AG04450 (cell line): ENCODE measurements at regions not wholly inside any gene's neighbourhood (a gene's known extent, or its start where the extent isn't known, plus 50 kb on each side); places are given as distances from the start of the nearest gene placed in this dataset.

ENCODE experiments used
- CTCF ChIA-PET: fragments of 300-600, 350-600 bp; formaldehyde crosslinking; extraction: SDS; loops from one replicate; lab custom pipeline; 2022; ENCODE audit warnings: antibody characterized with exemption, inconsistent platforms; lab: Charles Lee
- POLR2A ChIA-PET: fragments of 350-600 bp; formaldehyde crosslinking; extraction: SDS; loops from one replicate; lab custom pipeline; 2021; ENCODE audit warnings: antibody characterized with exemption, inconsistent platforms; lab: Yijun Ruan, JAX
- DNase-seq: peaks from one replicate; pipeline ENCODE4 v3.0.0-alpha.2; 2011; ENCODE audit warnings: low read depth, low spot score
- H3K27ac ChIP-seq: one replicate; pipeline ENCODE4 v1.5.1; 2012; ENCODE audit warnings: low read depth, low read length, control low read depth
- H3K27me3 ChIP-seq: one replicate; pipeline ENCODE4 v1.6.0; 2012; ENCODE audit warnings: low read length; ENCODE audit not compliant: control insufficient read depth, insufficient read depth
- H3K4me3 ChIP-seq: 2 replicates; pipeline ENCODE4 v1.5.1; 2011; ENCODE audit warnings: mild to moderate bottlenecking, low read depth, low read length, control low read depth
- H3K9me3 ChIP-seq: 2 replicates; pipeline ENCODE4 v1.5.1; 2012; ENCODE audit warnings: low read length; ENCODE audit not compliant: control insufficient read depth, insufficient read depth
- TF ChIP-seq, protein P1 (sequence below): IDR thresholded peaks from 2 replicates; pipeline ENCODE4 v1.5.1; 2011; ENCODE audit warnings: low read depth, low read length, control low read depth, inconsistent platforms

DNA sequence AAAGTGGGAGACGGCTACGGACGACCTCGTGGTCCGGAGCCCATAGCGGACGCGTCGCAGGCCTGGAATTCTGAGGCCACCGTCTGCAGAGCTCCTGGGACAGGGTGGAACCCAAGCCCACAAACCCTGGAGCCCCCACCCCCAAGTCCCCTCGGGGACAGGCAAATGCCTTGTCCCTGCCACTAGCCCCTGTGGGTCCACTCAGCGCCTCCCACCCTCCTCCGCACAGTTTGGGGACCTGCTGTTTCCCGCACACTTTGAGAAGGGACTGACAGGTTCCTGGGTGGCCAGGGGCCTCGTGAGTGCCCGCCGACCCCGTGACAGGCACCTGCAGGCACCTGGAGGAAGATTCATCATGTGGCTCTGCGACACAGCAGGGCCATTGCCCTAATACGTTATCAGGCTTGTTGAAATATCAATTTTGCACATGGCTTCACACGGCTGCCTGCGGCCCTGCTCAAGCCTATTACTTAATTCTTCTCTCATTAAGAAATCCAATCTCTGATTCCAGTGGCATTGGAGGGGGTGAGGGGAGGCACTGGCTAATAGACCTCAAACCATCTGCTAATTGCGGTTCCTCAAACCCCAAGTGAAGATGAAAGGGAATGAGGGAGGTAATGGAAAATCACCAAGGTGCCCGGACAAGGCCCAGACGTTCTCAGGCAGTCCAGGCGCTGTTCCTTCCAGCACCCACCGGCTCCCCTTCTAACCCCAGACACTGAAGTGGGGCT is 672.5 kb downstream of the BRD1 start:
- Histone ChIP-seq H3K27ac (no peak overlapping the region), H3K9me3 (peaks cover 98% of the 10 kb centered on the region), H3K4me3 (no peak overlapping the region), H3K27me3 (no peaks in the 10 kb centered on the region)
- ChIA-PET CTCF (no interaction called here), POLR2A (no interaction called here)
- no peak for DNase-seq
- TF ChIP-seq, protein P1, sequence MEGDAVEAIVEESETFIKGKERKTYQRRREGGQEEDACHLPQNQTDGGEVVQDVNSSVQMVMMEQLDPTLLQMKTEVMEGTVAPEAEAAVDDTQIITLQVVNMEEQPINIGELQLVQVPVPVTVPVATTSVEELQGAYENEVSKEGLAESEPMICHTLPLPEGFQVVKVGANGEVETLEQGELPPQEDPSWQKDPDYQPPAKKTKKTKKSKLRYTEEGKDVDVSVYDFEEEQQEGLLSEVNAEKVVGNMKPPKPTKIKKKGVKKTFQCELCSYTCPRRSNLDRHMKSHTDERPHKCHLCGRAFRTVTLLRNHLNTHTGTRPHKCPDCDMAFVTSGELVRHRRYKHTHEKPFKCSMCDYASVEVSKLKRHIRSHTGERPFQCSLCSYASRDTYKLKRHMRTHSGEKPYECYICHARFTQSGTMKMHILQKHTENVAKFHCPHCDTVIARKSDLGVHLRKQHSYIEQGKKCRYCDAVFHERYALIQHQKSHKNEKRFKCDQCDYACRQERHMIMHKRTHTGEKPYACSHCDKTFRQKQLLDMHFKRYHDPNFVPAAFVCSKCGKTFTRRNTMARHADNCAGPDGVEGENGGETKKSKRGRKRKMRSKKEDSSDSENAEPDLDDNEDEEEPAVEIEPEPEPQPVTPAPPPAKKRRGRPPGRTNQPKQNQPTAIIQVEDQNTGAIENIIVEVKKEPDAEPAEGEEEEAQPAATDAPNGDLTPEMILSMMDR: no peak

DNA sequence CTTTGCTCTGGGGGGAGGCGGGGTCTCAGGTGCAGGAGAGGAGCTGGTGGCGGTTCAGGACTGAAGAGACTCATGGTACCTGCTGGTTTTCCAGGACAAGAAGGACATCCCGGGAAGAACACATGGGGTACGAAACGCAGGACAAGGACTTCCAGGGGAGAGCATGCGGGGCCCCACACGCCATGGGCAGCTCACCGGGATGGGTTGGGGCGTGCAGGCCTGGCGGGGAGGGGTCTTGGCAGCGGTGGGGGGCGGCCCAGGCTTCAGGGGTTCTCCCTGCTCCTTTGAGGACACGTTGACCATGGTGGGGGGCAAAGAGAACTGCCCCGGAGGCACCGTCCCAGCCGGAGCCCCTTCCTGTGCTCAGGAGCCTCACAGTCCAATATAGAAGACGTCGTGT is 673.2 kb downstream of the BRD1 start:
- DNase-seq: no peak
- H3K4me3 ChIP-seq: no peak overlapping the region
- H3K27me3 ChIP-seq: no peaks in the 10 kb centered on the region
- H3K27ac ChIP-seq: no peak overlapping the region
- H3K9me3 ChIP-seq: peaks cover 96% of the 10 kb centered on the region
- CTCF ChIA-PET: no interaction called here
- TF ChIP-seq, protein P1: no peak
- POLR2A ChIA-PET: no interaction called here

DNA sequence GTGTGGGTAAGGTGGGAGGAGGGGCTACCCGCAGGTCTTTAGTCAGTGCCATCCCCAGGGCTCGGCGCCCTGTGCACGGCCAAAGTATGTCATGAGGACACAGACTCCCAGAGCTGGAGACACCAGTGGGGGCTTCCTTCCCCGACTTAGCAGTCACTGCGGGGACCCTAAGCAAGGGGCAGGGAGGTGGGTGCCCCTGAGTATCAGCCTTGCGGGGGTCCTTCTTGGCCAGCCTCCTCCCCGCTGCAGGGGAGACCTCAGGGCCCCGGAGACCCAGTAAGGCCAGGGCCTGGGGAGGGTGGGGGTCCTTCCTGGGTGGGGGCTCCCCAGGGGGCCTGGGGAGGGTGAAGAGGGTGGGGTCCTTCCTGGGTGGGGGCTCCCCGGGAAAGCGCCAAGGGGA is 673.8 kb downstream of the BRD1 start:
- no peak overlapping the region for H3K27ac ChIP-seq
- TF ChIP-seq, protein P1: no peak
- DNase-seq: no peak
- ChIA-PET CTCF (no interaction called here), POLR2A (no interaction called here)
- no peaks in the 10 kb centered on the region for H3K27me3 ChIP-seq
- no peak overlapping the region for H3K4me3 ChIP-seq
- peaks cover 94% of the 10 kb centered on the region for H3K9me3 ChIP-seq

DNA sequence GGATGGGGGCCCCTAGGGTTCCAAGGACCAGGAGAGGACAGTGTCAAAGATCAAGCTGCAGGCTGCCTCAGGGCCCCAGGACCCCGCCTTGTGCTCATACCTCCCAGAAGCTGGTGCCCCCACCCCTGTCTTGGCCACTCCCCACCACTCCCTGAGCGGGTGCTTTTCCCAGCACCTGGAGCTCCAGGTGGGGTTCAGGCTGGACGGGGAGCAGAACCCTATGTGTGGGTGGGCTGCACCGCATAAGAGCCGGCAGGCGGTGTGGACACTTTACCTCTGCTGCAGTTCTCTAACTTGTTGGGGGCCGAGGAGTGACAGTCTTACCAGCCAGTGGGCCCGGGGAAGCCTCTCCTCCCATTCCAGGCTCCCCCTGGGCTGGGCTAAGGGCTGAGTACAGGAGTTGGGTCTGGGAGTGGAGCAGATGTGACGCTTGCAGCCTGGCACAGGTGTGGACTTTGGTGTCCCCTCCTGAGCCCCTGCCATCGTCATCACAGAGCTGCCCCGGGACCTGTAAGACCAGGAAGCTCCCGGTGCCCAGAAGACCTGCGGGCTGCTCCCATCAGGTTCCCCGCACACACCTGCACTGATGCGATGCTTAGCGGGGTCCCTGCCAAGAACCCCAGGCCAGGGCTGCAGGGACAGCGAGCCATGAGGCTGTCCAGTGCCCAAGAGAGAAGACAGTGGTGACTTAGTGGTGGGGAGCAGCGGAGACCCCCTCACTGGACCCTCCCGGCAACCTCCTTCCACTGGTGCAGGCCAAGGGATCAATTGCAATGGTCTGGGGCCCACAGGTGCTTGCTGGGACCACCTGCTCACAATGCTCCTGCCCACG is 674.5 kb downstream of the BRD1 start:
- DNase-seq: no peak
- peaks cover 94% of the 10 kb centered on the region for H3K9me3 ChIP-seq
- no peak overlapping the region for H3K4me3 ChIP-seq
- ChIA-PET CTCF (no interaction called here), POLR2A (no interaction called here)
- H3K27ac ChIP-seq: no peak overlapping the region
- TF ChIP-seq, protein P1: no peak
- no peaks in the 10 kb centered on the region for H3K27me3 ChIP-seq
